Small intestine (tissue), 7 donors: ENCODE measurements at regions not wholly inside any gene's neighbourhood (a gene's known extent, or its start where the extent isn't known, plus 50 kb on each side); places are given as distances from the start of the nearest gene placed in this dataset.

Source experiments
- DNase-seq, 2 donors: peaks; one replicate each; pipeline versions ENCODE4 v3.0.0 to v3.0.0-alpha.2; 2013
- FAIRE-seq: peaks from 2 replicates; lab custom pipeline; 2012; peaks lifted over from hg19 to GRCh38; lab: Jason Lieb, UNC
- H3K27ac ChIP-seq, 3 donors: one replicate each; pipeline ENCODE4 v1.5.1; 2013; ENCODE audit warnings: low read length in 2 of 3, mild to moderate bottlenecking in 2 of 3, control low read depth in 1 of 3, inconsistent platforms in 1 of 3, low read depth in 1 of 3, moderate library complexity in 1 of 3
- H3K27me3 ChIP-seq, 3 donors: one replicate each; pipeline ENCODE4 v1.6.1; 2013; ENCODE audit warnings: low read length in 3 of 3, inconsistent platforms in 1 of 3; ENCODE audit not compliant: control insufficient read depth in 3 of 3, insufficient read depth in 3 of 3
- H3K36me3 ChIP-seq, 3 donors: one replicate each; pipeline ENCODE4 v1.6.1; 2013; ENCODE audit warnings: low read length in 3 of 3, inconsistent platforms in 1 of 3, low read depth in 1 of 3, mild to moderate bottlenecking in 1 of 3, moderate library complexity in 1 of 3; ENCODE audit not compliant: control insufficient read depth in 3 of 3, insufficient read depth in 2 of 3
- H3K4me1 ChIP-seq, 3 donors: one replicate each; pipeline ENCODE4 v1.6.1; 2013; ENCODE audit warnings: low read length in 2 of 3, inconsistent platforms in 1 of 3, low read depth in 1 of 3, mild to moderate bottlenecking in 1 of 3, moderate library complexity in 1 of 3; ENCODE audit not compliant: control insufficient read depth in 3 of 3, insufficient read depth in 2 of 3
- H3K4me3 ChIP-seq, 3 donors: one replicate each; pipeline ENCODE4 v1.5.1; 2013; ENCODE audit warnings: low read length in 3 of 3, control low read depth in 1 of 3, inconsistent platforms in 1 of 3, low read depth in 1 of 3, mild to moderate bottlenecking in 1 of 3, moderate library complexity in 1 of 3
- H3K9me3 ChIP-seq, 2 donors: one replicate each; pipeline ENCODE4 v1.6.1; 2013; ENCODE audit warnings: low read depth in 1 of 2, low read length in 1 of 2; ENCODE audit not compliant: control insufficient read depth in 2 of 2, insufficient read depth in 1 of 2
- WGBS, 3 donors: extraction: QIAGEN DNeasy Blood & Tissue Kit; methylation state at CpG; one replicate each; pipeline ENCODE4 v1.1.7; 2013; 5-methylcytosine and 5-hydroxymethylcytosine counted together
- donor health status: healthy with polysubstance abuse.
- donor health status: control.
- donor health status: control.
- donor health status: Bipolar disorder and iron deficiency.
- donor health status: healthy.

GRCh38 chr18:77470569-77471413 lies 221.1 kb downstream of the GALR1 start:
- Histone ChIP-seq H3K27me3 (peaks cover 0 to 2% (median 0%) of the 10 kb centered on the region in 3 donors), H3K9me3 (no peaks in the 10 kb centered on the region), H3K36me3 (no peaks in the 10 kb centered on the region), H3K4me3 (no peak overlapping the region), H3K27ac (no peak overlapping the region), H3K4me1 (no peaks in the 10 kb centered on the region)
- DNase-seq (no peak), FAIRE-seq (no peak)
- WGBS, 3 donors = 42 to 61% (median 53%) methylated on average over 16 of the region's 16 CpGs

GRCh38 chr18:77472509-77472908 lies 222.9 kb downstream of the GALR1 start:
- H3K4me1 ChIP-seq = no peaks in the 10 kb centered on the region
- H3K9me3 ChIP-seq = no peaks in the 10 kb centered on the region
- no peak overlapping the region for H3K4me3 ChIP-seq
- 41 to 68% (median 44%) methylated on average over 1 of the region's 1 CpG for WGBS, 3 donors
- DNase-seq (no peak), FAIRE-seq (no peak)
- H3K36me3 ChIP-seq = no peaks in the 10 kb centered on the region
- no peaks in the 10 kb centered on the region for H3K27me3 ChIP-seq
- no peak overlapping the region for H3K27ac ChIP-seq

GRCh38 chr18:77478646-77479442 lies 229.2 kb downstream of the GALR1 start:
- Histone ChIP-seq H3K4me3 (no peak overlapping the region), H3K27ac (no peak overlapping the region), H3K9me3 (no peaks in the 10 kb centered on the region), H3K36me3 (no peaks in the 10 kb centered on the region), H3K27me3 (no peaks in the 10 kb centered on the region), H3K4me1 (no peaks in the 10 kb centered on the region)
- FAIRE-seq (no peak), DNase-seq (peak in 1 of 2 donors; percentile 28)
- 32 to 37% (median 36%) methylated on average over 9 of the region's 9 CpGs for WGBS, 3 donors

DNA sequence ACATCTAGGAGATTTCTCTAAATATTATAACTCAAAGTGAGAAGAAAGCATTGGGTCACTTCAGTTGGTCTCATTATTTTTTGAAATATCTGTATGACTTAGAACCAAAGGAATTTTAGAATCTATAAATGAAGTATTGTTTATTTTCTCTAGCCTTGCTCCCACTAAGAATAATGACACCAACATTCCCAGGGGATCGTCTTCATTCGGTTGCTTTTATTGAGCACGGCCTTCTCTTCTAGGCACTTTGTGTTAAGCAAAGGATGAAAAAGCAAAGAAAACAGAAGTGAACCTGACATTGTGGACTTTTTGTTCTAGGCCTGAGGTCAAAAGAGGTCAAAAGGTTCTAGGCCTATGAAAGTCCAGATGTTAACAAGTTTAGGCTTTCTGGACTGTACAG lies 231.9 kb downstream of the GALR1 start:
- H3K27me3 ChIP-seq = no peaks in the 10 kb centered on the region
- WGBS, 3 donors = 81 to 93% (median 84%) methylated on average over 3 of the region's 3 CpGs
- H3K36me3 ChIP-seq = no peaks in the 10 kb centered on the region
- H3K4me3 ChIP-seq = no peak overlapping the region
- H3K9me3 ChIP-seq = peaks cover 0 to 5% of the 10 kb centered on the region in 2 donors
- H3K4me1 ChIP-seq = no peaks in the 10 kb centered on the region
- H3K27ac ChIP-seq = no peak overlapping the region
- FAIRE-seq = no peak
- DNase-seq = no peak

GRCh38 chr18:77482190-77483085 lies 232.8 kb downstream of the GALR1 start:
- Histone ChIP-seq H3K4me3 (no peak overlapping the region), H3K36me3 (no peaks in the 10 kb centered on the region), H3K27me3 (no peaks in the 10 kb centered on the region), H3K9me3 (peaks cover 0 to 5% of the 10 kb centered on the region in 2 donors), H3K4me1 (no peaks in the 10 kb centered on the region), H3K27ac (no peak overlapping the region)
- FAIRE-seq (no peak), DNase-seq (no peak)
- WGBS, 3 donors = 32 to 52% (median 49%) methylated on average over 10 of the region's 10 CpGs

DNA sequence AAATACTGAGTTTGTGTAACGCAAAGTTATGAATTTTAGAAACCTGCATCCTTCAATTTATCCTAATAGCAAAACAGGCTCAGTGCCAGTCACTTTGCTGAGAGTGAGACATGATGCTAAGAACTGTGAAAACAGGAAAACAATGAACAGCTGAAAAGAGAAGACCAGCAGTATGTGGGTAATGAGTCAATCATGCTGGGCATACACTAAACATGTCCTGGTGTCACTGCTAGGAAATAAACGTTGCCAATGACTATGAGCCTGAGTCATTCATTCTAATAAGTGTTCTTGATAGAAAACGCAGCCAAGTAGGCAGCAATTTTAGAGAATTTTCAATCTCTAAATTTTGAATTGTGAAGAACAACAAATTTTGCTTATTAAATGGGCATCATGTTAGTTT lies 237.3 kb downstream of the GALR1 start:
- Histone ChIP-seq H3K27ac (no peak overlapping the region), H3K36me3 (no peaks in the 10 kb centered on the region), H3K9me3 (peaks cover 0 to 5% of the 10 kb centered on the region in 2 donors), H3K4me1 (no peaks in the 10 kb centered on the region), H3K4me3 (no peak overlapping the region), H3K27me3 (no peaks in the 10 kb centered on the region)
- WGBS, 3 donors = 75 to 78% (median 77%) methylated on average over 3 of the region's 3 CpGs
- no peak for DNase-seq
- no peak for FAIRE-seq

DNA sequence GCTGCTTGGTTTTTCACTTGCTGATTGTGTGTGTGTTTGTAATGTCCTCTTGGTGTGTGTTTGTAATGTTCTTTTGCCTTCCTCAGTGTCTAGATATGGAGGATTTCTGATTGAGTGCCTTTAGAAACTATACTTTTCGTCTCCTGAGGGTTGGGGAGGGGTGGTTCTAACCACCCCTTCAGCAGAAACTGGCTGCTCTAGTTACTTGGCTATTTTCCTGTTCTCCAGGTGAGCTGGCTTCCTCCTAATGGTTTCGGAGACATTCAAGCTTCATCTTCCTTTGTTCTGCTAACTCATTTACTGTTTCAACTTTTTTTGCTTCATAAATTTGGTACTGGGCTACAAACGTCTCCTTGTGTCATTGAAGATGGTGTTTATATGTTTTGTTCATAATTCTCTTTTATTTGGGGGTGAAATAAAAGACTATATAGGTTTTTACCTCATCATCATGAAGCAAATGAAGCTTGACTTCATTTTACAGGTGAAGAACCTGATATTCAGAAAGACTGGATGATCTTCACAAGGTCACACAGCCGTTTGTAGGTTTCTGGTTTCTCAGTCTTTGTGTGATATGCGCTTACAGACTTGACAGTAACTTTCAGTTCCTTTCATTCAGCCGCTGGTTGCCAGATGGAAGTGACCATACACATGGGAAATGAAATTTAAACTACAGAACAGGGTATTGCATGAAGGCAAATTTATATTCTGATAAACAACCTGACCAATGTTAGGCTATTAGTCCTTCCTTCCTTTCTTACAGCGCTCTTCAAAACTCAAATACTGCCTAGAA lies 238.5 kb downstream of the GALR1 start:
- no peaks in the 10 kb centered on the region for H3K4me1 ChIP-seq
- H3K9me3 ChIP-seq = peaks cover 0 to 5% of the 10 kb centered on the region in 2 donors
- DNase-seq (no peak), FAIRE-seq (no peak)
- peaks cover 0 to 2% (median 0%) of the 10 kb centered on the region in 3 donors for H3K27me3 ChIP-seq
- 74 to 81% (median 76%) methylated on average over 7 of the region's 7 CpGs for whole genome bisulfite sequencing, 3 donors
- no peak overlapping the region for H3K27ac ChIP-seq
- no peaks in the 10 kb centered on the region for H3K36me3 ChIP-seq
- no peak overlapping the region for H3K4me3 ChIP-seq
